Neural cell (in vitro differentiated cells): ENCODE measurements at regions not wholly inside any gene's neighbourhood (a gene's known extent, or its start where the extent isn't known, plus 50 kb on each side); places are given as distances from the start of the nearest gene placed in this dataset.

ENCODE experiments used
- H2AFZ ChIP-seq: fragments of 200-600, 300-800 bp; sonication (generic), shearing (Covaris generic); 2 replicates; pipeline ENCODE4 v1.6.0; 2014; ENCODE audit warnings: low read depth, mild to moderate bottlenecking, antibody characterized with exemption, low read length, moderate library complexity
- H3F3A ChIP-seq: fragments of 200-600 bp; shearing (Covaris generic); 2 replicates; pipeline ENCODE4 v1.6.1; 2016; ENCODE audit warnings: mild to moderate bottlenecking, moderate library complexity, mixed read lengths, antibody characterized with exemption, low read length; ENCODE audit not compliant: insufficient read depth, poor library complexity, severe bottlenecking
- H3K27ac ChIP-seq: fragments of 200-600, 300-800 bp; sonication (generic), shearing (Covaris generic); 2 replicates; pipeline ENCODE4 v1.5.1; 2014; ENCODE audit warnings: mild to moderate bottlenecking, low read length, moderate library complexity
- H3K27me3 ChIP-seq: fragments of 300-800, 200-600 bp; sonication (generic), shearing (Covaris generic); 2 replicates; pipeline ENCODE4 v1.6.0; 2014; ENCODE audit warnings: mild to moderate bottlenecking, low read depth, low read length, moderate library complexity; ENCODE audit not compliant: insufficient read depth
- H3K36me3 ChIP-seq: fragments of 300-800, 200-600 bp; sonication (generic), shearing (Covaris generic); 2 replicates; pipeline ENCODE4 v1.5.1; 2014; ENCODE audit warnings: mild to moderate bottlenecking, antibody characterized with exemption, low read length, moderate library complexity; ENCODE audit not compliant: insufficient read depth
- H3K4me2 ChIP-seq: fragments of 300-800, 200-600 bp; sonication (generic), shearing (Covaris generic); 2 replicates; pipeline ENCODE4 v1.6.0; 2014; ENCODE audit warnings: mild to moderate bottlenecking, low read length
- H3K4me3 ChIP-seq: fragments of 300-800, 200-600 bp; sonication (generic), shearing (Covaris generic); 2 replicates; pipeline ENCODE4 v1.5.1; 2014; ENCODE audit warnings: mild to moderate bottlenecking, low read length, moderate library complexity
- H3K79me2 ChIP-seq: fragments of 200-600 bp; shearing (Covaris generic); replicated peaks from 2 replicates; pipeline ENCODE4 v1.6.0; 2014; ENCODE audit warnings: mild to moderate bottlenecking, low read length, moderate library complexity; ENCODE audit not compliant: insufficient read depth
- H3K9ac ChIP-seq: fragments of 300-800, 200-600 bp; sonication (generic), shearing (Covaris generic); 2 replicates; pipeline ENCODE4 v1.6.1; 2016; ENCODE audit warnings: mild to moderate bottlenecking, low read length, mixed read lengths
- H3K9me2 ChIP-seq: fragments of 200-600 bp; shearing (Covaris generic); 2 replicates; pipeline ENCODE4 v1.6.1; 2016; ENCODE audit warnings: mild to moderate bottlenecking, low read length, mixed read lengths; ENCODE audit not compliant: insufficient read depth
- H3K9me3 ChIP-seq: fragments of 200-600, 300-800 bp; sonication (generic), shearing (Covaris generic); 2 replicates; pipeline ENCODE4 v1.6.1; 2016; ENCODE audit warnings: mild to moderate bottlenecking, mixed run types, low read length, moderate library complexity, mixed read lengths
- H4K20me1 ChIP-seq: fragments of 200-600 bp; shearing (Covaris generic); 2 replicates; pipeline ENCODE4 v1.6.1; 2016; ENCODE audit warnings: mild to moderate bottlenecking, mixed run types; ENCODE audit not compliant: insufficient read depth
- EP300 ChIP-seq: fragments of 450-650 bp; conservative IDR thresholded peaks from 2 replicates; pipeline ENCODE4 v1.6.1; 2014; ENCODE audit warnings: antibody characterized with exemption, mild to moderate bottlenecking, moderate library complexity; ENCODE audit not compliant: poor library complexity, severe bottlenecking
- EZH2 ChIP-seq: fragments of 200-600, 300-800 bp; shearing (Covaris generic), sonication (generic); IDR thresholded peaks from 2 replicates; pipeline ENCODE4 v1.6.1; 2014; ENCODE audit warnings: antibody characterized with exemption, low read length, borderline replicate concordance, mild to moderate bottlenecking; ENCODE audit not compliant: insufficient read depth, poor library complexity, severe bottlenecking
- MXI1 ChIP-seq: fragments of 450-650 bp; conservative IDR thresholded peaks from 2 replicates; pipeline ENCODE4 v1.6.1; 2014; ENCODE audit warnings: antibody characterized with exemption, mild to moderate bottlenecking; ENCODE audit not compliant: poor library complexity, severe bottlenecking
- POLR2AphosphoS5 ChIP-seq: IDR thresholded peaks from 2 replicates; pipeline ENCODE4 v1.6.1; 2012
- RAD21 ChIP-seq: fragments of 450-650 bp; conservative IDR thresholded peaks from 2 replicates; pipeline ENCODE4 v1.6.1; 2014; ENCODE audit warnings: antibody characterized with exemption, mild to moderate bottlenecking, moderate library complexity
- SMC3 ChIP-seq: fragments of 450-650 bp; conservative IDR thresholded peaks from 2 replicates; pipeline ENCODE4 v1.6.1; 2014; ENCODE audit warnings: antibody characterized with exemption, mild to moderate bottlenecking, moderate library complexity; ENCODE audit not compliant: poor library complexity
- TAF1 ChIP-seq: IDR thresholded peaks from 2 replicates; pipeline ENCODE4 v1.6.1; 2012; ENCODE audit warnings: low read depth
- TF ChIP-seq, protein P1 (sequence below): fragments of 450-650 bp; IDR thresholded peaks from 2 replicates; pipeline ENCODE4 v1.5.1; 2014; ENCODE audit warnings: antibody characterized with exemption, mild to moderate bottlenecking, moderate library complexity; ENCODE audit not compliant: poor library complexity, severe bottlenecking
- TF ChIP-seq, protein P2 (sequence below): IDR thresholded peaks from 2 replicates; pipeline ENCODE4 v1.6.1; 2012; ENCODE audit warnings: borderline replicate concordance

DNA sequence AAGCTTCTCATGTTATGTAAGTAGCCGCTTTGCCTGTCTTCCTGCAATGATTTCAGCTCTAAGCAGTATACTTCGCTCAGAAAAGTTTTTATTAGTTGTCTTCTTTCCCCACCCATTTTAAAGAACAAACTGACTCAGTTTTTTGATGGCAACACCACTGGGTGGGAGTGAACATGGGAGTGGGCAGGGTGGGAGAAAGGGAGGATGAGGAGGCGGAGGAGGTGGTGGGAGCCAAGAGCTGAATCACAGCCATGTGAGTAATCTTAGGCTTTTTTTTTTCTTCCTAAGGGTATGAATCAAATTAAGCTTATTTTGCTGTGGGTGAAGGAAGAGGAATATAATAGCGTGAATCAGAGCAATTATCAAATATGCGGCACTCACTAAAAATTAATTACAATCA is 574.3 kb upstream of the DIPK2B start:
- H3K27ac ChIP-seq: no peak overlapping the region
- H3K36me3 ChIP-seq: no peaks in the 10 kb centered on the region
- TF ChIP-seq POLR2AphosphoS5: no peak
- TF ChIP-seq RAD21: no peak
- TF ChIP-seq, protein P1, sequence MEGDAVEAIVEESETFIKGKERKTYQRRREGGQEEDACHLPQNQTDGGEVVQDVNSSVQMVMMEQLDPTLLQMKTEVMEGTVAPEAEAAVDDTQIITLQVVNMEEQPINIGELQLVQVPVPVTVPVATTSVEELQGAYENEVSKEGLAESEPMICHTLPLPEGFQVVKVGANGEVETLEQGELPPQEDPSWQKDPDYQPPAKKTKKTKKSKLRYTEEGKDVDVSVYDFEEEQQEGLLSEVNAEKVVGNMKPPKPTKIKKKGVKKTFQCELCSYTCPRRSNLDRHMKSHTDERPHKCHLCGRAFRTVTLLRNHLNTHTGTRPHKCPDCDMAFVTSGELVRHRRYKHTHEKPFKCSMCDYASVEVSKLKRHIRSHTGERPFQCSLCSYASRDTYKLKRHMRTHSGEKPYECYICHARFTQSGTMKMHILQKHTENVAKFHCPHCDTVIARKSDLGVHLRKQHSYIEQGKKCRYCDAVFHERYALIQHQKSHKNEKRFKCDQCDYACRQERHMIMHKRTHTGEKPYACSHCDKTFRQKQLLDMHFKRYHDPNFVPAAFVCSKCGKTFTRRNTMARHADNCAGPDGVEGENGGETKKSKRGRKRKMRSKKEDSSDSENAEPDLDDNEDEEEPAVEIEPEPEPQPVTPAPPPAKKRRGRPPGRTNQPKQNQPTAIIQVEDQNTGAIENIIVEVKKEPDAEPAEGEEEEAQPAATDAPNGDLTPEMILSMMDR: no peak
- TF ChIP-seq, protein P2, sequence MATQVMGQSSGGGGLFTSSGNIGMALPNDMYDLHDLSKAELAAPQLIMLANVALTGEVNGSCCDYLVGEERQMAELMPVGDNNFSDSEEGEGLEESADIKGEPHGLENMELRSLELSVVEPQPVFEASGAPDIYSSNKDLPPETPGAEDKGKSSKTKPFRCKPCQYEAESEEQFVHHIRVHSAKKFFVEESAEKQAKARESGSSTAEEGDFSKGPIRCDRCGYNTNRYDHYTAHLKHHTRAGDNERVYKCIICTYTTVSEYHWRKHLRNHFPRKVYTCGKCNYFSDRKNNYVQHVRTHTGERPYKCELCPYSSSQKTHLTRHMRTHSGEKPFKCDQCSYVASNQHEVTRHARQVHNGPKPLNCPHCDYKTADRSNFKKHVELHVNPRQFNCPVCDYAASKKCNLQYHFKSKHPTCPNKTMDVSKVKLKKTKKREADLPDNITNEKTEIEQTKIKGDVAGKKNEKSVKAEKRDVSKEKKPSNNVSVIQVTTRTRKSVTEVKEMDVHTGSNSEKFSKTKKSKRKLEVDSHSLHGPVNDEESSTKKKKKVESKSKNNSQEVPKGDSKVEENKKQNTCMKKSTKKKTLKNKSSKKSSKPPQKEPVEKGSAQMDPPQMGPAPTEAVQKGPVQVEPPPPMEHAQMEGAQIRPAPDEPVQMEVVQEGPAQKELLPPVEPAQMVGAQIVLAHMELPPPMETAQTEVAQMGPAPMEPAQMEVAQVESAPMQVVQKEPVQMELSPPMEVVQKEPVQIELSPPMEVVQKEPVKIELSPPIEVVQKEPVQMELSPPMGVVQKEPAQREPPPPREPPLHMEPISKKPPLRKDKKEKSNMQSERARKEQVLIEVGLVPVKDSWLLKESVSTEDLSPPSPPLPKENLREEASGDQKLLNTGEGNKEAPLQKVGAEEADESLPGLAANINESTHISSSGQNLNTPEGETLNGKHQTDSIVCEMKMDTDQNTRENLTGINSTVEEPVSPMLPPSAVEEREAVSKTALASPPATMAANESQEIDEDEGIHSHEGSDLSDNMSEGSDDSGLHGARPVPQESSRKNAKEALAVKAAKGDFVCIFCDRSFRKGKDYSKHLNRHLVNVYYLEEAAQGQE: no peak
- TF ChIP-seq SMC3: no peak
- TF ChIP-seq MXI1: no peak
- no peak for TF ChIP-seq EZH2
- TF ChIP-seq TAF1: no peak
- no peak for TF ChIP-seq EP300
- no peak overlapping the region for H2AFZ ChIP-seq
- no peaks in the 10 kb centered on the region for H4K20me1 ChIP-seq
- H3F3A ChIP-seq: no peaks in the 10 kb centered on the region
- H3K9me2 ChIP-seq: no peaks in the 10 kb centered on the region
- H3K27me3 ChIP-seq: no peaks in the 10 kb centered on the region
- no peaks in the 10 kb centered on the region for H3K79me2 ChIP-seq
- H3K4me2 ChIP-seq: no peak overlapping the region
- H3K9ac ChIP-seq: no peak overlapping the region
- H3K9me3 ChIP-seq: no peaks in the 10 kb centered on the region
- H3K4me3 ChIP-seq: no peak overlapping the region

DNA sequence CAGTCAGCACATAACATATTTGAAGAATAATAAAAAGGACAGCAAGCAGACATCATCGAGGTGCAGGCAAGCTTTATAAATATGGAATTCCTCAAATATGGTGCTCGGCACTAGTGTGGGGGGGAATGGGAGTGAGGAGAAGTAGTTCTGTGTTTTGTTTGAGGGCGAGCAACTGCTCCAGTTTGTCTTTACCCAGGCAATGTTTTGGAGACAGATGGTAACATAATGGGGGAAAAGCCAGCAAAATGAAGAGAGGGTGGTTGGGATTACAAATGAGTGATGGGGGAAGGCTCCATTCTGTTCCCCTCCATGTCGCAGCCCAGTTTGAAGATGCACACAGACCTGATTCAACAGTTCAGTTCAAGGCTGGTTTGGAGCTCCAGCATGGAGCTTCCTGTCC is 572.9 kb upstream of the DIPK2B start:
- H3K27ac ChIP-seq: no peak overlapping the region
- no peak overlapping the region for H3K4me2 ChIP-seq
- no peaks in the 10 kb centered on the region for H3K36me3 ChIP-seq
- H3K4me3 ChIP-seq: no peak overlapping the region
- H3K27me3 ChIP-seq: no peaks in the 10 kb centered on the region
- H3K9me3 ChIP-seq: no peaks in the 10 kb centered on the region
- H4K20me1 ChIP-seq: no peaks in the 10 kb centered on the region
- H3K9ac ChIP-seq: no peak overlapping the region
- no peak overlapping the region for H2AFZ ChIP-seq
- H3F3A ChIP-seq: no peaks in the 10 kb centered on the region
- H3K79me2 ChIP-seq: no peaks in the 10 kb centered on the region
- H3K9me2 ChIP-seq: no peaks in the 10 kb centered on the region
- TF ChIP-seq, protein P2: no peak
- TF ChIP-seq MXI1 (no peak), EP300 (no peak), POLR2AphosphoS5 (no peak), EZH2 (no peak), TAF1 (no peak), RAD21 (no peak), SMC3 (no peak)
- TF ChIP-seq, protein P1: no peak
